ENCODE measurements at regions not wholly inside any gene's neighbourhood (a gene's known extent, or its start where the extent isn't known, plus 50 kb on each side); places are given as distances from the start of the nearest gene placed in this dataset.

- no peak for DNase-seq
Measured at GRCh38 chr12:85352016-85352415, 72.0 kb downstream of the ALX1 start.

- no peak for DNase-seq
Measured at GRCh38 chr12:85356596-85357385, 76.8 kb downstream of the ALX1 start.

GRCh38 chr12:85357609-85358008 is 77.6 kb downstream of the ALX1 start:
- DNase-seq: no peak

- no peak for DNase-seq
Measured at GRCh38 chr12:85358715-85359114, 78.7 kb downstream of the ALX1 start.

GRCh38 chr12:85363382-85364190 is 83.6 kb downstream of the ALX1 start:
- no peak for DNase-seq

- DNase-seq: no peak
Measured at GRCh38 chr12:85367936-85368335, 87.9 kb downstream of the ALX1 start.

GRCh38 chr12:85369365-85370154 is 89.5 kb downstream of the ALX1 start:
- DNase-seq: no peak

GRCh38 chr12:85373045-85373444 is 93.0 kb downstream of the ALX1 start:
- DNase-seq: no peak

GRCh38 chr12:85374981-85375380 is 95.0 kb downstream of the ALX1 start:
- DNase-seq: no peak

- DNase-seq: no peak
Measured at GRCh38 chr12:85385406-85385805, 105.4 kb downstream of the ALX1 start.

- peak; percentile 87 for DNase-seq
Measured at GRCh38 chr12:85390266-85390665, 110.2 kb downstream of the ALX1 start.

GRCh38 chr12:85392508-85392907 is 112.5 kb downstream of the ALX1 start:
- peak; percentile 8 for DNase-seq

GRCh38 chr12:85393606-85394005 is 113.6 kb downstream of the ALX1 start:
- DNase-seq: no peak

- DNase-seq: no peak
Measured at GRCh38 chr12:85394065-85394464, 114.0 kb downstream of the ALX1 start.

- no peak for DNase-seq
Measured at GRCh38 chr12:85394809-85395208, 114.8 kb downstream of the ALX1 start.

GRCh38 chr12:85405262-85405661 is 125.2 kb downstream of the ALX1 start:
- no peak for DNase-seq

GRCh38 chr12:85405781-85406522 is 125.9 kb downstream of the ALX1 start:
- no peak for DNase-seq

- no peak for DNase-seq
Measured at GRCh38 chr12:85413266-85413665, 133.2 kb downstream of the ALX1 start.

- no peak for DNase-seq
Measured at GRCh38 chr12:85422762-85423161, 142.7 kb downstream of the ALX1 start.

GRCh38 chr12:85423947-85424346 is 143.9 kb downstream of the ALX1 start:
- no peak for DNase-seq

GRCh38 chr12:85424581-85425348 is 144.7 kb downstream of the ALX1 start:
- DNase-seq: no peak

GRCh38 chr12:85425349-85425612 is 145.3 kb downstream of the ALX1 start:
- DNase-seq: no peak

Measured in NCI-H446 treated with DMSO at 0.1 percent for 48 hours (cell line).